ENCODE measurements at regions not wholly inside any gene's neighbourhood (a gene's known extent, or its start where the extent isn't known, plus 50 kb on each side); places are given as distances from the start of the nearest gene placed in this dataset.

DNA sequence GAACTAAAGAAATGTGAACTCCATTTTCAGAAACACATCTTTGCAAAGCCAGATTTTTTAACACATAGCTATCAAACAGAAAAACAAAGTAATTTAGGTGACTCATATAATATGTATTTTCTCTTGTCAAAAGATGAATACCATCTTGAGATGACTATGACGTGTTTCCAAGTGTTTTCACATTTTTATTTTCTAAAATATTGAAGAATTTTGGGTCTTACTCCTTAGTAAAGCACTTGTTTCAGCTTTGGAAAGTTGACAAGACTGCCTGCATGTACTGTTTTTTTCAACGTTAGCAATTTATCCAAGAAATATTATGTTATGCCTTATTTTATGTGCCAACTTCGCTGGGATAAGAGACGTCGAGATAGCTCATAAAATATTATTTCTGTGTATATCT is 733.9 kb upstream of the EPHA5 start:
- TF ChIP-seq EZH2phosphoT487 (IDR thresholded peaks at IDR 0.05; ENCODE audit: insufficient read depth, low read depth) (no peak), EZH2 (IDR thresholded peaks at IDR 0.05; ENCODE audit: insufficient read depth, poor library complexity, severe bottlenecking) (no peak)

Data from GM23248 (cell line).